ENCODE measurements at regions not wholly inside any gene's neighbourhood (a gene's known extent, or its start where the extent isn't known, plus 50 kb on each side); places are given as distances from the start of the nearest gene placed in this dataset.

GRCh38 chr10:130301021-130301892 is 165.1 kb downstream of the GLRX3 start:
- no peak for TF ChIP-seq CTCF (conservative IDR thresholded peaks at IDR 0.05)
- peak; percentile 32 for TF ChIP-seq ZFX (IDR thresholded peaks at IDR 0.05)
- peak overlapping the region; percentile 91 for H3K27ac ChIP-seq

GRCh38 chr10:130326954-130327353 is 190.8 kb downstream of the GLRX3 start:
- TF ChIP-seq CTCF (conservative IDR thresholded peaks at IDR 0.05), result no peak
- no peak for TF ChIP-seq ZFX (IDR thresholded peaks at IDR 0.05)
- no peak overlapping the region for H3K27ac ChIP-seq

- TF ChIP-seq CTCF (conservative IDR thresholded peaks at IDR 0.05) (no peak), ZFX (IDR thresholded peaks at IDR 0.05) (no peak)
- no peak overlapping the region for H3K27ac ChIP-seq
Measured at GRCh38 chr10:130329792-130330191, 193.6 kb downstream of the GLRX3 start.

- H3K27ac ChIP-seq, result no peak overlapping the region
- TF ChIP-seq CTCF (conservative IDR thresholded peaks at IDR 0.05), result peak; percentile 65
- TF ChIP-seq ZFX (IDR thresholded peaks at IDR 0.05), result no peak
Measured at GRCh38 chr10:130333185-130333584, 197.0 kb downstream of the GLRX3 start.

- H3K27ac ChIP-seq, result no peak overlapping the region
- TF ChIP-seq ZFX (IDR thresholded peaks at IDR 0.05) (no peak), CTCF (conservative IDR thresholded peaks at IDR 0.05) (no peak)
Measured at GRCh38 chr10:130335336-130335735, 199.1 kb downstream of the GLRX3 start.

GRCh38 chr10:130336617-130337304 is 200.6 kb downstream of the GLRX3 start:
- TF ChIP-seq CTCF (conservative IDR thresholded peaks at IDR 0.05) (peak; percentile 57), ZFX (IDR thresholded peaks at IDR 0.05) (no peak)
- H3K27ac ChIP-seq, result no peak overlapping the region

- TF ChIP-seq ZFX (IDR thresholded peaks at IDR 0.05) (no peak), CTCF (conservative IDR thresholded peaks at IDR 0.05) (no peak)
- H3K27ac ChIP-seq, result no peak overlapping the region
Measured at GRCh38 chr10:130337305-130337640, 201.1 kb downstream of the GLRX3 start.
